SK-N-SH (cell line): ENCODE measurements at regions not wholly inside any gene's neighbourhood (a gene's known extent, or its start where the extent isn't known, plus 50 kb on each side); places are given as distances from the start of the nearest gene placed in this dataset.

Experiments
- CTCF ChIA-PET: fragments of 300-600, 350-600 bp; formaldehyde crosslinking; extraction: SDS; loops from one replicate; lab custom pipeline; 2021; lab: Yijun Ruan, JAX
- POLR2A ChIA-PET: fragments of 350-600 bp; sonication (Branson Sonifier 250); formaldehyde crosslinking; extraction: SDS; loops from one replicate; lab custom pipeline; 2020; ENCODE audit warnings: antibody characterized with exemption, inconsistent platforms; lab: Yijun Ruan, JAX
- DNase-seq: peaks from one replicate; pipeline ENCODE4 v3.0.0; 2012
- H2AFZ ChIP-seq: fragments of 200-600 bp; sonication (generic); 2 replicates; pipeline ENCODE4 v1.8.1; 2016; ENCODE audit warnings: antibody characterized with exemption, mild to moderate bottlenecking, low read depth
- H3F3A ChIP-seq: fragments of 200-600 bp; sonication (generic); replicated peaks from 2 replicates; pipeline ENCODE3; 2016; ENCODE audit warnings: antibody characterized with exemption, mild to moderate bottlenecking; ENCODE audit not compliant: insufficient read depth
- H3K27ac ChIP-seq, 2 experiments: fragments of 200-500 bp in 1 of 2; fragments of 200-600 bp in 1 of 2; sonication (Bioruptor generic) in 1 of 2; sonication (generic), shearing (Covaris generic) in 1 of 2; 2 replicates each; pipeline versions ENCODE4 v1.5.1 to v1.6.1; 2014 to 2016; ENCODE audit warnings: low read depth in 2 of 2, inconsistent platforms in 1 of 2, low read length in 1 of 2, mild to moderate bottlenecking in 1 of 2, mixed read lengths in 1 of 2
- H3K27me3 ChIP-seq: fragments of 200-600 bp; sonication (generic), shearing (Covaris generic); 2 replicates; pipeline ENCODE4 v1.6.1; 2016; ENCODE audit warnings: mixed run types; ENCODE audit not compliant: insufficient read depth
- H3K36me3 ChIP-seq, 2 experiments: fragments of 200-500 bp in 1 of 2; fragments of 200-600 bp in 1 of 2; sonication (Bioruptor generic) in 1 of 2; sonication (generic) in 1 of 2; replicated peaks in 1 of 2; 2 replicates each; pipeline versions ENCODE3 to v1.5.1; 2014 to 2016; ENCODE audit warnings: low read length in 1 of 2, mild to moderate bottlenecking in 1 of 2; ENCODE audit not compliant: insufficient read depth in 2 of 2, control insufficient read depth in 1 of 2
- H3K4me1 ChIP-seq, 2 experiments: fragments of 200-500 bp in 1 of 2; fragments of 200-600 bp in 1 of 2; sonication (Bioruptor generic) in 1 of 2; sonication (generic), shearing (Covaris generic) in 1 of 2; 2 replicates each; pipeline versions ENCODE4 v1.5.1 to v1.6.1; 2014 to 2016; ENCODE audit warnings: low read depth in 1 of 2, low read length in 1 of 2, mixed run types in 1 of 2; ENCODE audit not compliant: insufficient read depth in 2 of 2, control insufficient read depth in 1 of 2
- H3K4me2 ChIP-seq: fragments of 200-600 bp; sonication (generic), shearing (Covaris generic); 2 replicates; pipeline ENCODE4 v1.6.1; 2017; ENCODE audit warnings: mixed run types
- H3K4me3 ChIP-seq, 2 experiments: fragments of 200-500 bp in 1 of 2; fragments of 200-600 bp in 1 of 2; sonication (Bioruptor generic) in 1 of 2; sonication (generic), shearing (Covaris generic) in 1 of 2; 2 replicates each; pipeline versions ENCODE4 v1.5.1 to v1.8.1; 2014 to 2016; ENCODE audit warnings: low read depth in 2 of 2, inconsistent platforms in 1 of 2, low read length in 1 of 2, mild to moderate bottlenecking in 1 of 2, mixed read lengths in 1 of 2, moderate library complexity in 1 of 2
- H3K79me2 ChIP-seq: fragments of 200-600 bp; sonication (generic); 2 replicates; pipeline ENCODE4 v1.8.1; 2017; ENCODE audit warnings: mild to moderate bottlenecking; ENCODE audit not compliant: insufficient read depth
- H3K9ac ChIP-seq: fragments of 200-600 bp; sonication (generic); 2 replicates; pipeline ENCODE4 v1.6.1; 2017; ENCODE audit warnings: mixed run types
- H3K9me2 ChIP-seq: fragments of 200-600 bp; sonication (generic); 2 replicates; pipeline ENCODE4 v1.6.1; 2017; ENCODE audit warnings: mixed run types
- H3K9me3 ChIP-seq: fragments of 200-600 bp; sonication (generic); 2 replicates; pipeline ENCODE4 v1.6.1; 2017; ENCODE audit warnings: mixed run types, mild to moderate bottlenecking, moderate library complexity
- H4K20me1 ChIP-seq: fragments of 200-600 bp; sonication (generic); 2 replicates; pipeline ENCODE4 v1.6.1; 2017; ENCODE audit warnings: mild to moderate bottlenecking, mixed run types; ENCODE audit not compliant: insufficient read depth
- CHD2 ChIP-seq: fragments of 150-350 bp; IDR thresholded peaks from 2 replicates; pipeline ENCODE4 v1.6.1; 2018; ENCODE audit warnings: low read length; ENCODE audit not compliant: partially characterized antibody
- EP300 ChIP-seq, 2 experiments: IDR thresholded peaks; 2 replicates each; pipeline versions ENCODE4 v1.4.0 to v1.6.1; 2012; ENCODE audit warnings: borderline replicate concordance in 1 of 2, low read depth in 1 of 2, low read length in 1 of 2
- EZH2phosphoT487 ChIP-seq: fragments of 200-600 bp; sonication (generic); IDR thresholded peaks from 2 replicates; pipeline ENCODE4 v1.6.1; 2017; ENCODE audit warnings: low read depth, mixed run types, mild to moderate bottlenecking, antibody characterized with exemption, moderate library complexity, borderline replicate concordance
- FOSL2 ChIP-seq: IDR thresholded peaks from 2 replicates; pipeline ENCODE4 v1.4.0; 2012; ENCODE audit warnings: low read depth, mild to moderate bottlenecking, moderate library complexity, borderline replicate concordance
- FOXJ3 ChIP-seq: sonication (generic); formaldehyde crosslinking; IDR thresholded peaks from 2 replicates; pipeline ENCODE4 v1.5.1; 2020; ENCODE audit warnings: mild to moderate bottlenecking, missing genetic modification reagents
- FOXM1 ChIP-seq: IDR thresholded peaks from 2 replicates; pipeline ENCODE4 v1.4.0; 2012; ENCODE audit warnings: low read depth, mild to moderate bottlenecking
- GABPA ChIP-seq: IDR thresholded peaks from 2 replicates; pipeline ENCODE4 v1.4.0; 2012; ENCODE audit warnings: low read depth, mild to moderate bottlenecking
- GATA2 ChIP-seq: sonication (generic); formaldehyde crosslinking; IDR thresholded peaks from 2 replicates; pipeline ENCODE4 v1.5.0; 2020; ENCODE audit warnings: mild to moderate bottlenecking, missing genetic modification reagents
- JUND ChIP-seq: IDR thresholded peaks from 2 replicates; pipeline ENCODE4 v1.4.0; 2012
- MEF2A ChIP-seq: IDR thresholded peaks from 2 replicates; pipeline ENCODE4 v1.4.0; 2012; ENCODE audit warnings: low read depth, borderline replicate concordance
- RAD21 ChIP-seq: IDR thresholded peaks from 2 replicates; pipeline ENCODE4 v1.6.1; 2012; ENCODE audit warnings: mild to moderate bottlenecking, low read length
- RFX5 ChIP-seq: IDR thresholded peaks from 2 replicates; pipeline ENCODE4 v1.6.1; 2012; ENCODE audit warnings: mild to moderate bottlenecking, improper control_type of control experiment, low read length
- RXRA ChIP-seq: IDR thresholded peaks from 2 replicates; pipeline ENCODE4 v1.4.0; 2012; ENCODE audit warnings: low read depth, mild to moderate bottlenecking, borderline replicate concordance
- SIN3A ChIP-seq: IDR thresholded peaks from 2 replicates; pipeline ENCODE4 v1.6.1; 2012; ENCODE audit warnings: low read depth, mild to moderate bottlenecking, low read length, moderate library complexity, borderline replicate concordance
- TCF12 ChIP-seq: IDR thresholded peaks from 2 replicates; pipeline ENCODE4 v1.4.0; 2012
- TEAD4 ChIP-seq: IDR thresholded peaks from 2 replicates; pipeline ENCODE4 v1.4.0; 2012; ENCODE audit warnings: mild to moderate bottlenecking, borderline replicate concordance; ENCODE audit not compliant: insufficient read depth
- YY1 ChIP-seq: IDR thresholded peaks from 2 replicates; pipeline ENCODE4 v1.4.0; 2012; ENCODE audit warnings: low read depth, mild to moderate bottlenecking
- WGBS: methylation state at CpG from one replicate; pipeline ENCODE4 v1.1.6; 2017; ENCODE audit warnings: low lambda C conversion rate; 5-methylcytosine and 5-hydroxymethylcytosine counted together
- TF ChIP-seq, protein P1 (sequence below): IDR thresholded peaks from 2 replicates; pipeline ENCODE4 v1.6.1; 2012; ENCODE audit warnings: mild to moderate bottlenecking, low read depth, low read length, moderate library complexity
- TF ChIP-seq, protein P2 (sequence below): IDR thresholded peaks from 2 replicates; pipeline ENCODE4 v1.4.0; 2012; ENCODE audit warnings: low read depth, borderline replicate concordance
- TF ChIP-seq, protein P3 (sequence below): IDR thresholded peaks from 2 replicates; pipeline ENCODE4; 2012
- TF ChIP-seq, protein P4 (sequence below): IDR thresholded peaks from 2 replicates; pipeline ENCODE4 v1.4.0; 2012; ENCODE audit warnings: low read depth

DNA sequence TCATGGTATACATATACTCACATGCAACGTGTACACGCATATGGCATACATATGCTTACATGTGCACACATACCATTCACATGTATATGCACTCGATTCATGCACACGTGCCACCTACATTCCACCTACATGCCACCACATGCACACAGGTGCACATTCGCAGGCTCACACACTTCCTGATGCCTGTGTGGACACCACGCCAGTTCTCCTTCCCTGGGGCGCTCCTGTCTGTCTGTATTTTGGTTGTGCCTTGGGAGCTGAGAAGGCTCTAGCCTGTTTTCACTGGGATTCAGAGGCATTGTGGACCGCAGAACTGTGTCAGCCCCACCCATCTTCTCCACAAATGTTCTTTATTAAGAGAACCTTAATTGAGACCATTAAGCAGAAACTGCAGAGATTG, 96.6 kb upstream of the CTDP1 start:
- Histone ChIP-seq H3K79me2 (no peaks in the 10 kb centered on the region), H3K27me3 (peaks cover 59% of the 10 kb centered on the region), H2AFZ (no peak overlapping the region), H3K9ac (no peak overlapping the region), H4K20me1 (no peaks in the 10 kb centered on the region), H3K4me3 (no peak overlapping the region), H3K9me2 (no peaks in the 10 kb centered on the region), H3K4me2 (no peak overlapping the region), H3K27ac (no peak overlapping the region), H3K4me1 (no peaks in the 10 kb centered on the region), H3F3A (peaks cover 7% of the 10 kb centered on the region), H3K36me3 (no peaks in the 10 kb centered on the region), H3K9me3 (no peaks in the 10 kb centered on the region)
- CTCF ChIA-PET, result no interaction called here
- no peak for DNase-seq
- WGBS, result 43% methylated on average over 8 of the region's 8 CpGs
- POLR2A ChIA-PET, result no interaction called here
- no peak for TF ChIP-seq GABPA
- TF ChIP-seq FOXM1, result no peak
- TF ChIP-seq EZH2phosphoT487, result no peak
- no peak for TF ChIP-seq JUND
- TF ChIP-seq MEF2A, result no peak
- TF ChIP-seq, protein P1, sequence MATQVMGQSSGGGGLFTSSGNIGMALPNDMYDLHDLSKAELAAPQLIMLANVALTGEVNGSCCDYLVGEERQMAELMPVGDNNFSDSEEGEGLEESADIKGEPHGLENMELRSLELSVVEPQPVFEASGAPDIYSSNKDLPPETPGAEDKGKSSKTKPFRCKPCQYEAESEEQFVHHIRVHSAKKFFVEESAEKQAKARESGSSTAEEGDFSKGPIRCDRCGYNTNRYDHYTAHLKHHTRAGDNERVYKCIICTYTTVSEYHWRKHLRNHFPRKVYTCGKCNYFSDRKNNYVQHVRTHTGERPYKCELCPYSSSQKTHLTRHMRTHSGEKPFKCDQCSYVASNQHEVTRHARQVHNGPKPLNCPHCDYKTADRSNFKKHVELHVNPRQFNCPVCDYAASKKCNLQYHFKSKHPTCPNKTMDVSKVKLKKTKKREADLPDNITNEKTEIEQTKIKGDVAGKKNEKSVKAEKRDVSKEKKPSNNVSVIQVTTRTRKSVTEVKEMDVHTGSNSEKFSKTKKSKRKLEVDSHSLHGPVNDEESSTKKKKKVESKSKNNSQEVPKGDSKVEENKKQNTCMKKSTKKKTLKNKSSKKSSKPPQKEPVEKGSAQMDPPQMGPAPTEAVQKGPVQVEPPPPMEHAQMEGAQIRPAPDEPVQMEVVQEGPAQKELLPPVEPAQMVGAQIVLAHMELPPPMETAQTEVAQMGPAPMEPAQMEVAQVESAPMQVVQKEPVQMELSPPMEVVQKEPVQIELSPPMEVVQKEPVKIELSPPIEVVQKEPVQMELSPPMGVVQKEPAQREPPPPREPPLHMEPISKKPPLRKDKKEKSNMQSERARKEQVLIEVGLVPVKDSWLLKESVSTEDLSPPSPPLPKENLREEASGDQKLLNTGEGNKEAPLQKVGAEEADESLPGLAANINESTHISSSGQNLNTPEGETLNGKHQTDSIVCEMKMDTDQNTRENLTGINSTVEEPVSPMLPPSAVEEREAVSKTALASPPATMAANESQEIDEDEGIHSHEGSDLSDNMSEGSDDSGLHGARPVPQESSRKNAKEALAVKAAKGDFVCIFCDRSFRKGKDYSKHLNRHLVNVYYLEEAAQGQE, result no peak
- TF ChIP-seq GATA2 (CRISPR knock-in tag), result no peak
- TF ChIP-seq YY1, result no peak
- TF ChIP-seq, protein P2, sequence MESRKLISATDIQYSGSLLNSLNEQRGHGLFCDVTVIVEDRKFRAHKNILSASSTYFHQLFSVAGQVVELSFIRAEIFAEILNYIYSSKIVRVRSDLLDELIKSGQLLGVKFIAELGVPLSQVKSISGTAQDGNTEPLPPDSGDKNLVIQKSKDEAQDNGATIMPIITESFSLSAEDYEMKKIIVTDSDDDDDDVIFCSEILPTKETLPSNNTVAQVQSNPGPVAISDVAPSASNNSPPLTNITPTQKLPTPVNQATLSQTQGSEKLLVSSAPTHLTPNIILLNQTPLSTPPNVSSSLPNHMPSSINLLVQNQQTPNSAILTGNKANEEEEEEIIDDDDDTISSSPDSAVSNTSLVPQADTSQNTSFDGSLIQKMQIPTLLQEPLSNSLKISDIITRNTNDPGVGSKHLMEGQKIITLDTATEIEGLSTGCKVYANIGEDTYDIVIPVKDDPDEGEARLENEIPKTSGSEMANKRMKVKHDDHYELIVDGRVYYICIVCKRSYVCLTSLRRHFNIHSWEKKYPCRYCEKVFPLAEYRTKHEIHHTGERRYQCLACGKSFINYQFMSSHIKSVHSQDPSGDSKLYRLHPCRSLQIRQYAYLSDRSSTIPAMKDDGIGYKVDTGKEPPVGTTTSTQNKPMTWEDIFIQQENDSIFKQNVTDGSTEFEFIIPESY, result no peak
- no peak for TF ChIP-seq SIN3A
- no peak for TF ChIP-seq TEAD4
- no peak for TF ChIP-seq CHD2

DNA sequence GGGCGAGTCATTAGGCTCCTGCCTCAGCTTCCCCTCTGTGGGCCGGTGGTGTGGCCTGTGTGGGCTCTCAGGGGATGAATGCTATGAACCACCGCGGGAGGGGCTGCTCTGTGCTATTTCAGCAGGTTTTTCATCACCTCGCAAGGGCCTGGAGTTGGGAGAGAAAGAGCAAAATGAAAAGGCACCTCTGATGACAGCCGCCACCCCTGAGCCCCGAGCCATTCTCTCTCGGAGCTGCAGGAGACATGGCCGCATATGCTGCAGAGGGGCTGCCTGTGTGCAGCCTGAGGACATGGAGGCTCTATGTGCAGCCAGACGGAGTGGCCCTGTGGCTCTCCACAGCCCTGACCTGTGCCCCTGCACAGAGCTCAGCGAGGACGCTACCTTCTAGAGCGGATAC, 96.2 kb upstream of the CTDP1 start:
- H3F3A ChIP-seq, result peaks cover 7% of the 10 kb centered on the region
- CTCF ChIA-PET, result no interaction called here
- H3K36me3 ChIP-seq, result no peaks in the 10 kb centered on the region
- H3K9me2 ChIP-seq, result no peaks in the 10 kb centered on the region
- no peaks in the 10 kb centered on the region for H3K9me3 ChIP-seq
- DNase-seq, result no peak
- H3K4me3 ChIP-seq, result no peak overlapping the region
- no peak overlapping the region for H3K27ac ChIP-seq
- WGBS, result 51% methylated on average over 6 of the region's 13 CpGs
- no peaks in the 10 kb centered on the region for H4K20me1 ChIP-seq
- no peak overlapping the region for H3K4me2 ChIP-seq
- H3K4me1 ChIP-seq, result no peaks in the 10 kb centered on the region
- H3K79me2 ChIP-seq, result no peaks in the 10 kb centered on the region
- H2AFZ ChIP-seq, result no peak overlapping the region
- TF ChIP-seq RXRA (no peak), EP300 (IDR thresholded peaks at IDR 0.05; ENCODE audit: borderline replicate concordance in 1 of 2, low read depth in 1 of 2, low read length in 1 of 2) (no peak), TCF12 (no peak), FOSL2 (no peak), RFX5 (no peak), YY1 (no peak), MEF2A (no peak), CHD2 (no peak), RAD21 (no peak), FOXJ3 (CRISPR knock-in tag) (no peak)
- TF ChIP-seq, protein P3, sequence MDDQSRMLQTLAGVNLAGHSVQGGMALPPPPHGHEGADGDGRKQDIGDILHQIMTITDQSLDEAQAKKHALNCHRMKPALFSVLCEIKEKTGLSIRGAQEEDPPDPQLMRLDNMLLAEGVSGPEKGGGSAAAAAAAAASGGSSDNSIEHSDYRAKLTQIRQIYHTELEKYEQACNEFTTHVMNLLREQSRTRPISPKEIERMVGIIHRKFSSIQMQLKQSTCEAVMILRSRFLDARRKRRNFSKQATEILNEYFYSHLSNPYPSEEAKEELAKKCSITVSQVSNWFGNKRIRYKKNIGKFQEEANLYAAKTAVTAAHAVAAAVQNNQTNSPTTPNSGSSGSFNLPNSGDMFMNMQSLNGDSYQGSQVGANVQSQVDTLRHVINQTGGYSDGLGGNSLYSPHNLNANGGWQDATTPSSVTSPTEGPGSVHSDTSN, result no peak
- TF ChIP-seq, protein P4, sequence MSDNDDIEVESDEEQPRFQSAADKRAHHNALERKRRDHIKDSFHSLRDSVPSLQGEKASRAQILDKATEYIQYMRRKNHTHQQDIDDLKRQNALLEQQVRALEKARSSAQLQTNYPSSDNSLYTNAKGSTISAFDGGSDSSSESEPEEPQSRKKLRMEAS, result no peak
- TF ChIP-seq, all 33 proteins: peak for 0
- POLR2A ChIA-PET, result no interaction called here
- H3K27me3 ChIP-seq, result peaks cover 59% of the 10 kb centered on the region
- no peak overlapping the region for H3K9ac ChIP-seq
